ENCODE measurements at regions not wholly inside any gene's neighbourhood (a gene's known extent, or its start where the extent isn't known, plus 50 kb on each side); places are given as distances from the start of the nearest gene placed in this dataset.

DNA sequence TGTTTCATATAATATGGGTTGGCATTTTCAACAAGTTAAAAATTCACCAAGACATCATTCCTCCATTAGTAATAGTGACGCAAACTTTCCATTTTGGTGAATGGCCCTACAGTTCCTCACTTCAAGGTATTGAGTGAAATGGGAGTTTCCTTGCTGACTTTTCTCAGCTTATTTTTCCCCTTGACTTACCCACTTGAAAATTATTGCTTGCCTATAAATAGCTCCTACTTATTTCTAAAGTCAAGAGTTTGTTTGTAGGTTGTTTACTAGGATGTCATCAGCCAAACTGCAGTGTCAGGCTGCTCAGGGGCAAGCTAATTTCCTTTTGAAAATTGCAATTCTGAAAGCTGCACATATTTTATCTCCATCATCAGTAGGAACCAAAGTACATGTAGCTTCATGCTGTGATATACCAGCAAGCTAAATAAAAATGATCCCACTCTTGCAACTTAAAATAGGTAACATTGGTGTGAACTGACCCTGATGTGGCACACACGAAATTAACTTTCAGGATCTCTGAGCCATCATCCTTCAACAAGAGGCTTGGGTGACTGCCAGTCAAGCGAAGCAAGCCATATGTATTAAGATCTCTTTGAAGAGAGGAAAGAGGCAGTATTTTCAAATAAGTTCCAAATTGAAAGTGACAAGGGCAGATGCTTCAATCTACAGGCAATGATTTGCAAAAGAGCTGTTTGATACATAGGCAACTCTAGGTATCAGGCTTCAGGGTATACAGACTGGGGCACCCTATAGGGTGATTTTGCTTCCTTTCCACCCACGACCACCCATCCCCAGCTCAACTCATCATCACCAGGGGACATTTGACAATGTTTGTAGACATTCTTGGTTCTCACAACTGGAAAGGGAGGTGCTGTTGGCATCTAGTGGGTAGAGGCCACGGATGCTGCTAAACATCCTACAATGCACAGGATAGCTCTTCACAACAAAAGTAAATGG lies 66.8 kb upstream of the RASGRP1 start:
- intact Hi-C loops (cut with micrococcal nuclease), result no loop called here
- H3K9me3 ChIP-seq (replicated peaks in 1 of 2; ENCODE audit: control insufficient read depth in 1 of 2, insufficient read depth in 1 of 2, low read length in 2 of 2), result no peaks in the 10 kb centered on the region
- H3K27me3 ChIP-seq (ENCODE audit: control insufficient read depth in 2 of 2, insufficient read depth in 2 of 2, low read length in 2 of 2), result no peaks in the 10 kb centered on the region
- no peak overlapping the region for H2AFZ ChIP-seq (ENCODE audit: insufficient read depth, low read depth, low read length, poor library complexity, severe bottlenecking)
- DNase-seq, result no peak
- TF ChIP-seq CTCF (IDR thresholded peaks at IDR 0.05), result no peak
- Mint-ChIP-seq H3K36me3 (no peaks in the 10 kb centered on the region), H3K27me3 (ENCODE audit: low read depth in 3 of 3) (peaks cover 0 to 2% (median under 1%) of the 10 kb centered on the region in 3 donors), H3K27ac (no peak overlapping the region), H3K4me1 (peaks cover 8% of the 10 kb centered on the region), H3K4me3 (no peak overlapping the region), H3K9me3 (no peaks in the 10 kb centered on the region)
- no peaks in the 10 kb centered on the region for H4K20me1 ChIP-seq (ENCODE audit: insufficient read depth, low read length)
- WGBS (ENCODE audit: insufficient coverage), result no CpG with 5 or more reads among the region's 5 CpGs
- H3K79me2 ChIP-seq (ENCODE audit: insufficient read depth, low read length), result no peaks in the 10 kb centered on the region
- peaks cover 7 to 8% of the 10 kb centered on the region in 2 donors for H3K4me1 ChIP-seq (ENCODE audit: control insufficient read depth in 1 of 2, insufficient read depth in 2 of 2, low read length in 2 of 2)
- H3K4me2 ChIP-seq (replicated peaks; ENCODE audit: extremely low read depth, low read length, poor library complexity, severe bottlenecking), result no peak overlapping the region
- no peak overlapping the region for H3K27ac ChIP-seq (ENCODE audit: low read depth in 1 of 2, low read length in 2 of 2)
- no peak overlapping the region for H3K9ac ChIP-seq (ENCODE audit: insufficient read depth, low read length, poor library complexity, severe bottlenecking)
- no peaks in the 10 kb centered on the region for H3K36me3 ChIP-seq (replicated peaks in 1 of 2; ENCODE audit: control insufficient read depth in 1 of 2, insufficient read depth in 2 of 2, low read length in 2 of 2)
- H3K4me3 ChIP-seq (replicated peaks in 1 of 3; ENCODE audit: low read depth in 2 of 3, low read length in 3 of 3), result no peak overlapping the region

- H3K36me3 Mint-ChIP-seq, result no peaks in the 10 kb centered on the region
- no peak for DNase-seq
- H3K27me3 Mint-ChIP-seq (ENCODE audit: low read depth in 3 of 3), result peaks cover 1 to 2% (median 2%) of the 10 kb centered on the region in 3 donors
- H3K4me1 ChIP-seq (ENCODE audit: control insufficient read depth in 1 of 2, insufficient read depth in 2 of 2, low read length in 2 of 2), result no peaks in the 10 kb centered on the region
- H3K36me3 ChIP-seq (replicated peaks in 1 of 2; ENCODE audit: control insufficient read depth in 1 of 2, insufficient read depth in 2 of 2, low read length in 2 of 2), result no peaks in the 10 kb centered on the region
- no peak for TF ChIP-seq CTCF (IDR thresholded peaks at IDR 0.05)
- no peak overlapping the region for H2AFZ ChIP-seq (ENCODE audit: insufficient read depth, low read depth, low read length, poor library complexity, severe bottlenecking)
- H3K27me3 ChIP-seq (ENCODE audit: control insufficient read depth in 2 of 2, insufficient read depth in 2 of 2, low read length in 2 of 2), result no peaks in the 10 kb centered on the region
- no peak overlapping the region for H3K4me3 Mint-ChIP-seq
- H4K20me1 ChIP-seq (ENCODE audit: insufficient read depth, low read length), result no peaks in the 10 kb centered on the region
- no peak overlapping the region for H3K9ac ChIP-seq (ENCODE audit: insufficient read depth, low read length, poor library complexity, severe bottlenecking)
- no peaks in the 10 kb centered on the region for H3K9me3 ChIP-seq (replicated peaks in 1 of 2; ENCODE audit: control insufficient read depth in 1 of 2, insufficient read depth in 1 of 2, low read length in 2 of 2)
- H3K4me1 Mint-ChIP-seq, result no peaks in the 10 kb centered on the region
- no peaks in the 10 kb centered on the region for H3K79me2 ChIP-seq (ENCODE audit: insufficient read depth, low read length)
- H3K27ac Mint-ChIP-seq, result no peak overlapping the region
- WGBS (ENCODE audit: insufficient coverage), result no CpG with 5 or more reads among the region's 2 CpGs
- intact Hi-C loops (cut with micrococcal nuclease), result no loop called here
- no peak overlapping the region for H3K27ac ChIP-seq (ENCODE audit: low read depth in 1 of 2, low read length in 2 of 2)
- no peak overlapping the region for H3K4me3 ChIP-seq (replicated peaks in 1 of 3; ENCODE audit: low read depth in 2 of 3, low read length in 3 of 3)
- H3K4me2 ChIP-seq (replicated peaks; ENCODE audit: extremely low read depth, low read length, poor library complexity, severe bottlenecking), result no peak overlapping the region
- peaks cover 0 to 3% (median 0%) of the 10 kb centered on the region in 7 donors for H3K9me3 Mint-ChIP-seq
Observed at GRCh38 chr15:38635170-38635569, 70.6 kb upstream of the RASGRP1 start.
